CD4-positive, alpha-beta T cell (primary cell): ENCODE measurements at regions not wholly inside any gene's neighbourhood (a gene's known extent, or its start where the extent isn't known, plus 50 kb on each side); places are given as distances from the start of the nearest gene placed in this dataset.

Source experiments
- ATAC-seq: fragments of 200-7000 bp; cut with Tn5 transposase; one replicate; pipeline ENCODE4 v1.10.0; 2022; ENCODE audit warnings: mild to moderate bottlenecking; ENCODE audit not compliant: poor library complexity
- CTCF ChIA-PET: fragments of 350-600 bp; sonication (Branson Sonifier 250); formaldehyde crosslinking; loops from one replicate; lab custom pipeline; 2021; ENCODE audit warnings: antibody characterized with exemption, inconsistent platforms; lab: Charles Lee
- POLR2A ChIA-PET: fragments of 350-600 bp; sonication (Branson Sonifier 250); formaldehyde crosslinking; loops from one replicate; lab custom pipeline; 2021; ENCODE audit warnings: antibody characterized with exemption, inconsistent platforms; lab: Charles Lee
- DNase-seq, 14 experiments: peaks; one replicate each; pipeline ENCODE4 v3.0.0-alpha.2; 2013 to 2020; ENCODE audit warnings: mixed read lengths in 2 of 14
- H3K27ac ChIP-seq, 2 donors: one replicate each; pipeline versions ENCODE4 v1.5.1 to v1.7.0; 2013; ENCODE audit warnings: low read length in 2 of 2, low read depth in 1 of 2, mild to moderate bottlenecking in 1 of 2
- H3K27me3 ChIP-seq, 2 experiments: 1 replicate in 1 of 2; 2 replicates in 1 of 2; pipeline versions ENCODE4 v1.6.1 to v1.7.0; 2013; ENCODE audit warnings: low read length in 2 of 2, control low read depth in 1 of 2, mild to moderate bottlenecking in 1 of 2, moderate library complexity in 1 of 2; ENCODE audit not compliant: insufficient read depth in 2 of 2, control insufficient read depth in 1 of 2
- H3K36me3 ChIP-seq: one replicate; pipeline ENCODE4 v1.6.1; 2013; ENCODE audit warnings: low read length, control low read depth; ENCODE audit not compliant: insufficient read depth
- H3K4me1 ChIP-seq: one replicate; pipeline ENCODE4 v1.6.1; 2013; ENCODE audit warnings: low read length, control low read depth; ENCODE audit not compliant: insufficient read depth
- H3K4me3 ChIP-seq: one replicate; pipeline ENCODE4 v1.5.1; 2013; ENCODE audit warnings: mild to moderate bottlenecking, low read length, moderate library complexity
- H3K9me3 ChIP-seq, 2 experiments: 1 replicate in 1 of 2; 2 replicates in 1 of 2; pipeline versions ENCODE4 v1.6.1 to v1.7.0; 2013; ENCODE audit warnings: low read length in 2 of 2, mild to moderate bottlenecking in 2 of 2, control low read depth in 1 of 2, moderate library complexity in 1 of 2; ENCODE audit not compliant: control insufficient read depth in 1 of 2, insufficient read depth in 1 of 2
- H3K27ac Mint-ChIP-seq: one replicate; pipeline ENCODE4 v1.8.0; 2020; ENCODE audit warnings: mixed read lengths
- H3K27me3 Mint-ChIP-seq: one replicate; pipeline ENCODE4 v1.8.0; 2021; ENCODE audit warnings: mixed read lengths
- H3K36me3 Mint-ChIP-seq: one replicate; pipeline ENCODE4 v1.8.0; 2021; ENCODE audit warnings: low read depth, mixed read lengths
- H3K4me1 Mint-ChIP-seq: one replicate; pipeline ENCODE4 v1.8.0; 2021; ENCODE audit warnings: low read depth, mixed read lengths
- H3K4me3 Mint-ChIP-seq: one replicate; pipeline ENCODE4 v1.8.0; 2020; ENCODE audit warnings: mild to moderate bottlenecking, mixed read lengths
- H3K9me3 Mint-ChIP-seq: one replicate; pipeline ENCODE4 v1.8.0; 2020; ENCODE audit warnings: mixed read lengths
- CTCF ChIP-seq: fragments of 200-600 bp; IDR thresholded peaks from one replicate; pipeline ENCODE4 v1.8.0; 2022; ENCODE audit warnings: antibody characterized with exemption, mild to moderate bottlenecking
- intact Hi-C, 2 experiments: fragments of 100-400 bp; cut with DNase I in 1 of 2; cut with micrococcal nuclease in 1 of 2; formaldehyde crosslinking; loops; one replicate each; pipeline versions ENCODE4 v1.15.1 to v1.9.0; 2023 to 2025; cut with DNase I, micrococcal nuclease

GRCh38 chr13:83214452-83214851, 667.8 kb downstream of the SLITRK1 start:
- Histone ChIP-seq H3K36me3 (no peaks in the 10 kb centered on the region), H3K27ac (no peak overlapping the region), H3K4me1 (no peaks in the 10 kb centered on the region), H3K9me3 (no peaks in the 10 kb centered on the region), H3K4me3 (no peak overlapping the region), H3K27me3 (no peaks in the 10 kb centered on the region)
- ChIA-PET CTCF (no interaction called here), POLR2A (no interaction called here)
- DNase-seq (no peak), ATAC-seq (no peak)
- Mint-ChIP-seq H3K36me3 (no peaks in the 10 kb centered on the region), H3K4me1 (no peaks in the 10 kb centered on the region), H3K27me3 (no peaks in the 10 kb centered on the region), H3K27ac (no peak overlapping the region), H3K4me3 (no peak overlapping the region), H3K9me3 (peaks cover 13% of the 10 kb centered on the region)
- intact Hi-C loops: no loop called here
- no peak for TF ChIP-seq CTCF

GRCh38 chr13:83211301-83211700, 671.0 kb downstream of the SLITRK1 start:
- Histone ChIP-seq H3K27ac (no peak overlapping the region), H3K9me3 (peaks cover 0 to 7% of the 10 kb centered on the region in 2 experiments), H3K4me3 (no peak overlapping the region), H3K36me3 (no peaks in the 10 kb centered on the region), H3K27me3 (no peaks in the 10 kb centered on the region), H3K4me1 (no peaks in the 10 kb centered on the region)
- H3K4me3 Mint-ChIP-seq: no peak overlapping the region
- H3K27me3 Mint-ChIP-seq: no peaks in the 10 kb centered on the region
- H3K36me3 Mint-ChIP-seq: no peaks in the 10 kb centered on the region
- H3K4me1 Mint-ChIP-seq: no peaks in the 10 kb centered on the region
- CTCF ChIA-PET: no interaction called here
- H3K27ac Mint-ChIP-seq: no peak overlapping the region
- intact Hi-C loops: no loop called here
- no peak for TF ChIP-seq CTCF
- peaks cover 8% of the 10 kb centered on the region for H3K9me3 Mint-ChIP-seq
- ATAC-seq (no peak), DNase-seq (no peak)
- POLR2A ChIA-PET: no interaction called here

DNA sequence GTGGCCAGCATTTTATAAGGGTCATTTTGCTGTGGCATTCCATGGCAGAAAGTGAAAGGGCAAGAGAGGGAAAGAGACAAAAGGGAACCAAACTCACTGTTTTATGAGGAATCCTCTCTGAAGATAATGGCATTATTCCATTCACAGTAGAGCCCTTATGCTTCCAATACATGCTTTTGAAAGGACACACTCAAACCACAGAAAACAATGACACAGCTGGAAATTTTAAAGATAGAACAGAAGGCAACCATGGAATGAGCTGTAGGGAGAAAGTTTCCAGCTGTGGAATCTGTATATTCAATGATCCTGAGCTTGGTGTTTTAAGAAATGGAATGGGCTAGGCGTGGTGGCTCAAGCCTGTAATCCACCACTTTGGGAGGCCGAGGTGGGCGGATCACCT, 677.4 kb downstream of the SLITRK1 start:
- no peaks in the 10 kb centered on the region for H3K36me3 ChIP-seq
- no peaks in the 10 kb centered on the region for H3K4me1 Mint-ChIP-seq
- H3K9me3 Mint-ChIP-seq: no peaks in the 10 kb centered on the region
- ChIA-PET CTCF (no interaction called here), POLR2A (no interaction called here)
- H3K27ac Mint-ChIP-seq: no peak overlapping the region
- intact Hi-C loops: no loop called here
- H3K4me3 ChIP-seq: no peak overlapping the region
- H3K27me3 ChIP-seq: no peaks in the 10 kb centered on the region
- H3K27ac ChIP-seq: no peak overlapping the region
- H3K4me1 ChIP-seq: no peaks in the 10 kb centered on the region
- ATAC-seq (no peak), DNase-seq (no peak)
- no peak for TF ChIP-seq CTCF
- peaks cover 7% of the 10 kb centered on the region in 2 experiments for H3K9me3 ChIP-seq
- H3K4me3 Mint-ChIP-seq: no peak overlapping the region
- H3K27me3 Mint-ChIP-seq: no peaks in the 10 kb centered on the region
- H3K36me3 Mint-ChIP-seq: no peaks in the 10 kb centered on the region
